ENCODE measurements at regions not wholly inside any gene's neighbourhood (a gene's known extent, or its start where the extent isn't known, plus 50 kb on each side); places are given as distances from the start of the nearest gene placed in this dataset.

DNA sequence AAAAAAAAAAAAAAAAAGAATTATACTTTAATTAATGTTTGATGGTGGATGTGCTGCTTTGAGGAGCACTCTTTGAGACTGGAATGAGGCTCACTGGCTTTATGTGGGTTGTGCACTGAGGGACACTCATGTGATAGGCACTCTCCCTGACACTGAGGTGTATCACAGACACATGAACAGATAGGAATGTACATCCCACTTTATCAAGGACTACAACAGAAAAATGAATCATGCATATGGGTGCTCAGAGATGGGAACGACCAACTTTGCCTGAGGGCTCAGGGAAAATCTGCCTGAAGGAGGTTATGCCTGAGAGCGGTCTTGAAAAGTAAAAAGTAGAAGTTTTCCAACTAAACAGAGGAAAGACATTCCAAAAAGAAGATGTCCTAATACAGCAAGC is 97.7 kb upstream of the RBPJ start:
- TF ChIP-seq JUND (IDR thresholded peaks at IDR 0.05; ENCODE audit: low read length), result no peak
- no peak for TF ChIP-seq FOSL1 (IDR thresholded peaks at IDR 0.05; ENCODE audit: insufficient read depth, low read depth, low read length)
- TF ChIP-seq RAD21 (IDR thresholded peaks at IDR 0.05 in 1 of 2, conservative IDR thresholded peaks at IDR 0.05 in 1 of 2; ENCODE audit: low read depth in 2 of 2, low read length in 2 of 2), result no peak
- no peak for TF ChIP-seq SRF (IDR thresholded peaks at IDR 0.05; ENCODE audit: low read depth, low read length)
- TF ChIP-seq, protein P1, sequence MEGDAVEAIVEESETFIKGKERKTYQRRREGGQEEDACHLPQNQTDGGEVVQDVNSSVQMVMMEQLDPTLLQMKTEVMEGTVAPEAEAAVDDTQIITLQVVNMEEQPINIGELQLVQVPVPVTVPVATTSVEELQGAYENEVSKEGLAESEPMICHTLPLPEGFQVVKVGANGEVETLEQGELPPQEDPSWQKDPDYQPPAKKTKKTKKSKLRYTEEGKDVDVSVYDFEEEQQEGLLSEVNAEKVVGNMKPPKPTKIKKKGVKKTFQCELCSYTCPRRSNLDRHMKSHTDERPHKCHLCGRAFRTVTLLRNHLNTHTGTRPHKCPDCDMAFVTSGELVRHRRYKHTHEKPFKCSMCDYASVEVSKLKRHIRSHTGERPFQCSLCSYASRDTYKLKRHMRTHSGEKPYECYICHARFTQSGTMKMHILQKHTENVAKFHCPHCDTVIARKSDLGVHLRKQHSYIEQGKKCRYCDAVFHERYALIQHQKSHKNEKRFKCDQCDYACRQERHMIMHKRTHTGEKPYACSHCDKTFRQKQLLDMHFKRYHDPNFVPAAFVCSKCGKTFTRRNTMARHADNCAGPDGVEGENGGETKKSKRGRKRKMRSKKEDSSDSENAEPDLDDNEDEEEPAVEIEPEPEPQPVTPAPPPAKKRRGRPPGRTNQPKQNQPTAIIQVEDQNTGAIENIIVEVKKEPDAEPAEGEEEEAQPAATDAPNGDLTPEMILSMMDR (IDR thresholded peaks at IDR 0.05; ENCODE audit: control extremely low read depth in 1 of 3, insufficient read depth in 1 of 3, low read depth in 1 of 3, low read length in 3 of 3), result no peak
- TF ChIP-seq MAFK (IDR thresholded peaks at IDR 0.05; ENCODE audit: low read depth, low read length), result no peak
- TF ChIP-seq TEAD4 (IDR thresholded peaks at IDR 0.05; ENCODE audit: low read depth, low read length), result no peak
- TF ChIP-seq RFX5 (IDR thresholded peaks at IDR 0.05; ENCODE audit: borderline replicate concordance, low read depth, low read length), result no peak
- no peak for TF ChIP-seq KDM1A (IDR thresholded peaks at IDR 0.05; ENCODE audit: borderline replicate concordance, low read length)
- no peak for TF ChIP-seq CEBPB (IDR thresholded peaks at IDR 0.05; ENCODE audit: low read depth, low read length)
- TF ChIP-seq, protein P2, sequence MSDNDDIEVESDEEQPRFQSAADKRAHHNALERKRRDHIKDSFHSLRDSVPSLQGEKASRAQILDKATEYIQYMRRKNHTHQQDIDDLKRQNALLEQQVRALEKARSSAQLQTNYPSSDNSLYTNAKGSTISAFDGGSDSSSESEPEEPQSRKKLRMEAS (IDR thresholded peaks at IDR 0.05), result no peak

Data from H1 (cell line).